ENCODE measurements at regions not wholly inside any gene's neighbourhood (a gene's known extent, or its start where the extent isn't known, plus 50 kb on each side); places are given as distances from the start of the nearest gene placed in this dataset.

GRCh38 chr5:105695941-105696340 lies 1974.8 kb downstream of the EFNA5 start:
- TF ChIP-seq EZH2 (IDR thresholded peaks at IDR 0.05; ENCODE audit: insufficient read depth, low read length), result no peak
- TF ChIP-seq, protein P1, sequence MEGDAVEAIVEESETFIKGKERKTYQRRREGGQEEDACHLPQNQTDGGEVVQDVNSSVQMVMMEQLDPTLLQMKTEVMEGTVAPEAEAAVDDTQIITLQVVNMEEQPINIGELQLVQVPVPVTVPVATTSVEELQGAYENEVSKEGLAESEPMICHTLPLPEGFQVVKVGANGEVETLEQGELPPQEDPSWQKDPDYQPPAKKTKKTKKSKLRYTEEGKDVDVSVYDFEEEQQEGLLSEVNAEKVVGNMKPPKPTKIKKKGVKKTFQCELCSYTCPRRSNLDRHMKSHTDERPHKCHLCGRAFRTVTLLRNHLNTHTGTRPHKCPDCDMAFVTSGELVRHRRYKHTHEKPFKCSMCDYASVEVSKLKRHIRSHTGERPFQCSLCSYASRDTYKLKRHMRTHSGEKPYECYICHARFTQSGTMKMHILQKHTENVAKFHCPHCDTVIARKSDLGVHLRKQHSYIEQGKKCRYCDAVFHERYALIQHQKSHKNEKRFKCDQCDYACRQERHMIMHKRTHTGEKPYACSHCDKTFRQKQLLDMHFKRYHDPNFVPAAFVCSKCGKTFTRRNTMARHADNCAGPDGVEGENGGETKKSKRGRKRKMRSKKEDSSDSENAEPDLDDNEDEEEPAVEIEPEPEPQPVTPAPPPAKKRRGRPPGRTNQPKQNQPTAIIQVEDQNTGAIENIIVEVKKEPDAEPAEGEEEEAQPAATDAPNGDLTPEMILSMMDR (IDR thresholded peaks at IDR 0.05; ENCODE audit: insufficient read depth, low read depth, low read length), result no peak
- Histone ChIP-seq H3K4me2 (ENCODE audit: low read length) (no peak overlapping the region), H2AFZ (ENCODE audit: low read depth, low read length) (no peak overlapping the region), H3K9ac (ENCODE audit: low read length) (no peak overlapping the region), H3K4me3 (ENCODE audit: insufficient read depth, low read depth, low read length) (no peak overlapping the region), H3K27me3 (ENCODE audit: insufficient read depth, low read length) (no peaks in the 10 kb centered on the region), H3K27ac (ENCODE audit: low read depth, low read length) (no peak overlapping the region), H3K79me2 (ENCODE audit: insufficient read depth, low read length) (no peaks in the 10 kb centered on the region), H3K9me3 (ENCODE audit: insufficient read depth, low read depth, low read length) (no peaks in the 10 kb centered on the region), H3K36me3 (ENCODE audit: insufficient read depth, low read length) (no peaks in the 10 kb centered on the region), H4K20me1 (ENCODE audit: insufficient read depth, low read length) (no peaks in the 10 kb centered on the region), H3K4me1 (ENCODE audit: insufficient read depth, low read length) (no peaks in the 10 kb centered on the region)
- H3K27ac Mint-ChIP-seq (ENCODE audit: unreplicated experiment), result no peak overlapping the region
- FAIRE-seq (no peak), DNase-seq (ENCODE audit: low read depth) (no peak)
- H3K27me3 Mint-ChIP-seq (ENCODE audit: low read depth, unreplicated experiment), result no peaks in the 10 kb centered on the region
- H3K4me3 Mint-ChIP-seq (ENCODE audit: unreplicated experiment), result no peak overlapping the region
- no peaks in the 10 kb centered on the region for H3K4me1 Mint-ChIP-seq (ENCODE audit: low read depth, unreplicated experiment)
- H3K36me3 Mint-ChIP-seq (ENCODE audit: low read depth, unreplicated experiment), result no peaks in the 10 kb centered on the region
- peaks cover 6% of the 10 kb centered on the region for H3K9me3 Mint-ChIP-seq (ENCODE audit: unreplicated experiment)

DNA sequence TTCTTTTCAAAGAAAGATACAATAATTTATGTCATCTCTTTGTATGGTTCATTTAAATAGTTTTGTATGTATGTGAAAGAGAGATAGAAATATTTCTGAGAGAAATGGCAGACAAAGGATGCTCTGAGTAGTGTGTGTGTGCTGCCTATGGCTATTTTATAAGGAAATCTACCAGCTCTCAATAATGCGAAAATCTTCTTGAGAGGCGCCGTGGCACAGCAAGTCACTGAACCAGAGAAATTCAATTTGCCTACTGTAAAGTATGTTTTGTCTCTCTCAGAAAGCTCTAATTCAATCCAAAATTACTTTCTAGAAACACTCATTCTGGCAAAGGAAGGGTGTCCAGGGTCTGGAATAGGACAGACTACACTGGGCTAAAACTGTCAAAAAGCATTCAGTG lies 1981.1 kb downstream of the EFNA5 start:
- Histone ChIP-seq H3K4me3 (ENCODE audit: insufficient read depth, low read depth, low read length) (no peak overlapping the region), H2AFZ (ENCODE audit: low read depth, low read length) (no peak overlapping the region), H3K36me3 (ENCODE audit: insufficient read depth, low read length) (no peaks in the 10 kb centered on the region), H3K79me2 (ENCODE audit: insufficient read depth, low read length) (no peaks in the 10 kb centered on the region), H3K27ac (ENCODE audit: low read depth, low read length) (no peak overlapping the region), H3K4me1 (ENCODE audit: insufficient read depth, low read length) (no peaks in the 10 kb centered on the region), H3K27me3 (ENCODE audit: insufficient read depth, low read length) (no peaks in the 10 kb centered on the region), H4K20me1 (ENCODE audit: insufficient read depth, low read length) (no peaks in the 10 kb centered on the region), H3K9ac (ENCODE audit: low read length) (no peak overlapping the region), H3K9me3 (ENCODE audit: insufficient read depth, low read depth, low read length) (no peaks in the 10 kb centered on the region), H3K4me2 (ENCODE audit: low read length) (no peak overlapping the region)
- Mint-ChIP-seq H3K4me3 (ENCODE audit: unreplicated experiment) (no peak overlapping the region), H3K36me3 (ENCODE audit: low read depth, unreplicated experiment) (no peaks in the 10 kb centered on the region), H3K27me3 (ENCODE audit: low read depth, unreplicated experiment) (no peaks in the 10 kb centered on the region), H3K27ac (ENCODE audit: unreplicated experiment) (no peak overlapping the region), H3K9me3 (ENCODE audit: unreplicated experiment) (no peaks in the 10 kb centered on the region), H3K4me1 (ENCODE audit: low read depth, unreplicated experiment) (no peaks in the 10 kb centered on the region)
- DNase-seq (ENCODE audit: low read depth) (no peak), FAIRE-seq (no peak)
- TF ChIP-seq, protein P1 (IDR thresholded peaks at IDR 0.05; ENCODE audit: insufficient read depth, low read depth, low read length), result no peak
- TF ChIP-seq EZH2 (IDR thresholded peaks at IDR 0.05; ENCODE audit: insufficient read depth, low read length), result no peak

DNA sequence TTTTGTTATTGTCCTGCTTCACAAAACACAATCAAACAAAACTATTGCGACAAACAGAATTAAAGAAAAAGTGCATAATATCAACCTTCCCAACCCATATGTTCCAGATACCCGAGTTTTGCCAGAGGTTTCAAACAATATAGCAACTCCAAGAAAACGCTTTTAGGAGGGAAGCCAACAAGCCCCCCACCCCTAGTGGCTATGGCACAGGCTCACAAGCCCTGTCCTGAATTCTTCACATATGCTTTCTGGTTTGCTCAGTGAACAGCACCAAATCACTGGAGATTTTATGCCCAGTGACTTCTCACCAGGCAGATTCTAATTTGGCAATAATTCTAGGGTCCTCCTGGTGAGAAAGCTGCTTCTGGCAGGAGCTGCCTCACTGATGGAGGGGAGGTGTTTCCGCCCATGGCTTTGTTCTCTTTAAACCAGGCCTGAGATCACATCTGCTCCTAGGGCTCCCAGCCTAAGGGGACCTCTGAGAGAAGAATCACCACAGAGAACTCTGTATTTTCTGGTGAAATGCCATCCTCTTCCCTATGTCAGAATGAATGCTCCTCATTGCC lies 1982.4 kb downstream of the EFNA5 start:
- Histone ChIP-seq H3K4me3 (ENCODE audit: insufficient read depth, low read depth, low read length) (no peak overlapping the region), H3K27ac (ENCODE audit: low read depth, low read length) (no peak overlapping the region), H3K4me2 (ENCODE audit: low read length) (no peak overlapping the region), H3K79me2 (ENCODE audit: insufficient read depth, low read length) (no peaks in the 10 kb centered on the region), H2AFZ (ENCODE audit: low read depth, low read length) (no peak overlapping the region), H3K36me3 (ENCODE audit: insufficient read depth, low read length) (no peaks in the 10 kb centered on the region), H4K20me1 (ENCODE audit: insufficient read depth, low read length) (no peaks in the 10 kb centered on the region), H3K9me3 (ENCODE audit: insufficient read depth, low read depth, low read length) (no peaks in the 10 kb centered on the region), H3K9ac (ENCODE audit: low read length) (no peak overlapping the region), H3K27me3 (ENCODE audit: insufficient read depth, low read length) (no peaks in the 10 kb centered on the region), H3K4me1 (ENCODE audit: insufficient read depth, low read length) (no peaks in the 10 kb centered on the region)
- TF ChIP-seq, protein P1 (IDR thresholded peaks at IDR 0.05; ENCODE audit: insufficient read depth, low read depth, low read length), result no peak
- TF ChIP-seq EZH2 (IDR thresholded peaks at IDR 0.05; ENCODE audit: insufficient read depth, low read length), result no peak
- no peaks in the 10 kb centered on the region for H3K9me3 Mint-ChIP-seq (ENCODE audit: unreplicated experiment)
- no peaks in the 10 kb centered on the region for H3K36me3 Mint-ChIP-seq (ENCODE audit: low read depth, unreplicated experiment)
- DNase-seq (ENCODE audit: low read depth) (no peak), FAIRE-seq (no peak)
- H3K4me3 Mint-ChIP-seq (ENCODE audit: unreplicated experiment), result no peak overlapping the region
- H3K4me1 Mint-ChIP-seq (ENCODE audit: low read depth, unreplicated experiment), result no peaks in the 10 kb centered on the region
- H3K27me3 Mint-ChIP-seq (ENCODE audit: low read depth, unreplicated experiment), result no peaks in the 10 kb centered on the region
- no peak overlapping the region for H3K27ac Mint-ChIP-seq (ENCODE audit: unreplicated experiment)

Measured in astrocyte (in vitro differentiated cells and primary cell).